ENCODE measurements at regions not wholly inside any gene's neighbourhood (a gene's known extent, or its start where the extent isn't known, plus 50 kb on each side); places are given as distances from the start of the nearest gene placed in this dataset.

GRCh38 chr10:54854843-54855242 lies 53.8 kb upstream of the PCDH15 start:
- no peak for TF ChIP-seq SUZ12 (IDR thresholded peaks at IDR 0.05; ENCODE audit: unreplicated experiment)
- no peak for TF ChIP-seq POLR2AphosphoS5 (IDR thresholded peaks at IDR 0.05; ENCODE audit: low read length)
- no peak for TF ChIP-seq ESRRA (IDR thresholded peaks at IDR 0.05; ENCODE audit: low read length)
- TF ChIP-seq USF2 (IDR thresholded peaks at IDR 0.05; ENCODE audit: borderline replicate concordance, low read depth, low read length), result no peak
- TF ChIP-seq POLR2A (IDR thresholded peaks at IDR 0.05; ENCODE audit: low read depth, low read length), result no peak
- TF ChIP-seq CTCF (IDR thresholded peaks at IDR 0.05 in 2 of 3, conservative IDR thresholded peaks at IDR 0.05 in 1 of 3; ENCODE audit: control insufficient read depth in 2 of 3, extremely low read depth in 1 of 3, insufficient read depth in 1 of 3, low read depth in 3 of 3, low read length in 3 of 3), result no peak
- no peak for TF ChIP-seq NFYA (IDR thresholded peaks at IDR 0.05; ENCODE audit: borderline replicate concordance, low read depth, low read length)
- no peak for TF ChIP-seq YY1 (IDR thresholded peaks at IDR 0.05; ENCODE audit: low read depth, low read length)
- no peak for TF ChIP-seq ZBTB33 (IDR thresholded peaks at IDR 0.05)
- TF ChIP-seq JUNB (IDR thresholded peaks at IDR 0.05), result no peak
